Heart right ventricle (tissue), 16 donors: ENCODE measurements at regions not wholly inside any gene's neighbourhood (a gene's known extent, or its start where the extent isn't known, plus 50 kb on each side); places are given as distances from the start of the nearest gene placed in this dataset.
A peak's percentile ranks its signal among the peaks of the same experiment; 100 is the strongest.

Source experiments
- ATAC-seq, 8 donors: fragments of 200-7000 bp; cut with Tn5 transposase; one replicate each; pipeline ENCODE4 v1.9.1; 2020; ENCODE audit warnings: mild to moderate bottlenecking in 8 of 8, moderate library complexity in 8 of 8, moderate number of reproducible peaks in 1 of 8
- DNase-seq, 2 donors: peaks; one replicate each; pipeline ENCODE4 v3.0.0-alpha.2; 2020
- H3K27ac ChIP-seq, 10 donors: fragments of 200-600 bp; sonication (generic) in 2 of 10; one replicate each; pipeline versions ENCODE4 v1.5.0 to v1.8.0; 2020 to 2022; ENCODE audit warnings: mild to moderate bottlenecking in 3 of 10
- H3K27me3 ChIP-seq, 7 donors: fragments of 200-600 bp; one replicate each; pipeline ENCODE4 v1.8.0; 2021 to 2022; ENCODE audit warnings: mild to moderate bottlenecking in 2 of 7
- H3K36me3 ChIP-seq, 9 donors: fragments of 200-600 bp; sonication (generic) in 1 of 9; one replicate each; pipeline versions ENCODE4 v1.5.0 to v1.8.0; 2020 to 2022; ENCODE audit warnings: mild to moderate bottlenecking in 2 of 9
- H3K4me1 ChIP-seq, 9 donors: fragments of 200-600 bp; sonication (generic) in 1 of 9; one replicate each; pipeline versions ENCODE4 v1.5.0 to v1.8.0; 2020 to 2022; ENCODE audit warnings: mild to moderate bottlenecking in 4 of 9
- H3K4me3 ChIP-seq, 10 donors: fragments of 200-600 bp; sonication (generic) in 2 of 10; one replicate each; pipeline versions ENCODE4 v1.5.0 to v1.8.0; 2020 to 2022; ENCODE audit warnings: mild to moderate bottlenecking in 7 of 10, moderate library complexity in 2 of 10
- H3K9me3 ChIP-seq, 11 donors: fragments of 200-600 bp in 10 of 11; sonication (generic) in 2 of 11; one replicate each; pipeline versions ENCODE4 v1.5.0 to v1.8.0; 2013 to 2022; ENCODE audit warnings: mild to moderate bottlenecking in 2 of 11, control low read depth in 1 of 11, moderate library complexity in 1 of 11
- WGBS, 2 donors: extraction: QIAGEN DNeasy Blood & Tissue Kit; methylation state at CpG; one replicate each; pipeline ENCODE4 v1.1.7; 2013; ENCODE audit warnings: inconsistent platforms in 1 of 2; 5-methylcytosine and 5-hydroxymethylcytosine counted together
- intact Hi-C, 10 donors: fragments of 100-400 bp; cut with DNase I; formaldehyde crosslinking; loops; one replicate each; pipeline versions ENCODE4 v1.11.1 to v1.14.2; 2022
- TF ChIP-seq, protein P1 (sequence below), 9 donors: fragments of 200-600 bp; sonication (generic) in 2 of 9; IDR thresholded peaks; one replicate each; pipeline versions ENCODE4 v1.5.0 to v1.8.0; 2021 to 2022; ENCODE audit warnings: antibody characterized with exemption in 9 of 9, mild to moderate bottlenecking in 5 of 9, moderate library complexity in 1 of 9
- donor health status: Arrhythmogenic right ventricular cardiomyopathy.
- donor health status: ischemic (EF 13 %, LVEDD 7.1; RV severe dilation, severe dysfunction).
- donor health status: healthy with polysubstance abuse.
- donor health status: DM: no; HTN: yes; CAD: no.
- donor health status: DM: no; HTN: no; CAD: no.
- donor health status: ischemic (EF 25% LVEDD 6.9; RV normal size, moderate dysfunction).
- donor health status: ischemic (EF 25% LVEDD 5.7; RV mildly dilated, moderate dysfunction).
- donor health status: healthy.
- donor health status: DM: yes; HTN: yes; CAD: no.
- donor health status: Ischemic cardiomyopathy.
- donor health status: ischemic (EF 35%, LVEDD 5.7; RV mildly dilated, moderate dysfunction).
- donor health status: nonischemic (EF 11% LVEDD 7.7; RV severe dilation, severe dysfunction).
- donor health status: DM: yes; HTN: yes; CAD: no.
- donor health status: PGD.
- donor health status: ischemic (EF 29% LVEDD 5.4; RV normal size, mild dysfunction).
- donor health status: nonischemic (EF 23%, LVEDD 6.1; RV moderate dilation, normal function).

- intact Hi-C loops, result loop anchor here in 1 of 10 donors (10.0 kb wide), 1 partner anchor 665 kb away; no protein-coding TSS in a partner anchor
- 83 to 89% methylated on average over 2 of the region's 2 CpGs for WGBS, 2 donors
Measured at GRCh38 chr2:237020090-237020489, 65.6 kb upstream of the COPS8 start.

DNA sequence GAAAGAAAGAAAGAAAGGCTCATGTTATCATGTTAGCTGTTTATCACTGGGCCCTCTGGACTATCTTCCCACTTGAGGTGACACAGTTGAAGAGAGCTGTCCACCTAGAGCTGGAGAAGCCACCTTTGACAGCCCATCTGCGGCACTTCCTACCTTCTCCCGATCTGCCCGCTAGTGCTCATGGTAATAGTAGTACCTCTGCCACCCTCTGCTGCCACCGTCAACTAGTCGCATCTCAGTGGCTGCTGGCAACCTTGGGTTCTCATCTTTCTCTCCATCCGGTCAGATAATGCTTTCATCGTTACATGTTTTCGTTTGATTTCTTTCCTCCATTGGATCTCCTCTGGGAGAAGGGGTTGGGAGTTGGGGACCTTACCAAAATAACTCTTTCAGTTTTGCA, 63.2 kb upstream of the COPS8 start:
- no peak overlapping the region for H3K4me3 ChIP-seq
- intact Hi-C loops, result loop anchor here in 1 of 10 donors (10.0 kb wide), 1 partner anchor 668 kb away; no protein-coding TSS in a partner anchor
- WGBS, 2 donors, result 78 to 85% methylated on average over 8 of the region's 8 CpGs
- H3K4me1 ChIP-seq, result peaks cover 0 to 5% (median 0%) of the 10 kb centered on the region in 9 donors
- no peaks in the 10 kb centered on the region for H3K27me3 ChIP-seq
- no peak overlapping the region for H3K27ac ChIP-seq
- ATAC-seq (peak in 1 of 8 donors; percentile 34), DNase-seq (no peak)
- TF ChIP-seq, protein P1, sequence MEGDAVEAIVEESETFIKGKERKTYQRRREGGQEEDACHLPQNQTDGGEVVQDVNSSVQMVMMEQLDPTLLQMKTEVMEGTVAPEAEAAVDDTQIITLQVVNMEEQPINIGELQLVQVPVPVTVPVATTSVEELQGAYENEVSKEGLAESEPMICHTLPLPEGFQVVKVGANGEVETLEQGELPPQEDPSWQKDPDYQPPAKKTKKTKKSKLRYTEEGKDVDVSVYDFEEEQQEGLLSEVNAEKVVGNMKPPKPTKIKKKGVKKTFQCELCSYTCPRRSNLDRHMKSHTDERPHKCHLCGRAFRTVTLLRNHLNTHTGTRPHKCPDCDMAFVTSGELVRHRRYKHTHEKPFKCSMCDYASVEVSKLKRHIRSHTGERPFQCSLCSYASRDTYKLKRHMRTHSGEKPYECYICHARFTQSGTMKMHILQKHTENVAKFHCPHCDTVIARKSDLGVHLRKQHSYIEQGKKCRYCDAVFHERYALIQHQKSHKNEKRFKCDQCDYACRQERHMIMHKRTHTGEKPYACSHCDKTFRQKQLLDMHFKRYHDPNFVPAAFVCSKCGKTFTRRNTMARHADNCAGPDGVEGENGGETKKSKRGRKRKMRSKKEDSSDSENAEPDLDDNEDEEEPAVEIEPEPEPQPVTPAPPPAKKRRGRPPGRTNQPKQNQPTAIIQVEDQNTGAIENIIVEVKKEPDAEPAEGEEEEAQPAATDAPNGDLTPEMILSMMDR (IDR thresholded peaks at IDR 0.05), result peak in 2 of 9 donors; percentile 19 to 24
- H3K36me3 ChIP-seq, result no peaks in the 10 kb centered on the region
- H3K9me3 ChIP-seq, result peaks cover 0 to 7% (median 4%) of the 10 kb centered on the region in 11 donors

More at GRCh38 chr2:237020090-237020489, 65.6 kb upstream of the COPS8 start:
- no peak for DNase-seq
- H3K9me3 ChIP-seq, result peaks cover 0 to 7% (median 4%) of the 10 kb centered on the region in 11 donors
- no peak for ATAC-seq
- H3K4me3 ChIP-seq, result no peak overlapping the region
- H3K36me3 ChIP-seq, result no peaks in the 10 kb centered on the region
- no peaks in the 10 kb centered on the region for H3K27me3 ChIP-seq
- no peaks in the 10 kb centered on the region for H3K4me1 ChIP-seq
- H3K27ac ChIP-seq, result no peak overlapping the region
- TF ChIP-seq, protein P1 (IDR thresholded peaks at IDR 0.05), result no peak

DNA sequence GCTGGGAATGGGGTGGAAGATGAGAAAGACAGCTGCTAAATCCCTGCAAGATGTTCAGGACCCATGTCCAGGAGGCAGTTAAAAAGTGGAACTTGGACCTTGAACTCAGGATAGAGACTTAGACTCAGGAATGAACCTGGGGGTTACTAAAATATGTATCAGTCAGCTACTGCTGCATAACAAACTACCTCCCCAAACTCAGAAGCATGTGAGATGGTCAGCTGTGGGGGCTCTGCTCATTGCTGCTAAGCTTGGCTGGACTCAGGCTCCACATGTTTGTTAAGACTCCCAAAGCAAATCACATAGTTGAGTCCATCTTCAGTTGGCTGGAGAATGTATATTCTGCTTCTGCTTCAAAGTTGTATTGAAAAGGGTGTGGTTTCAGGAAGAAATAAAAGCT, 61.4 kb upstream of the COPS8 start:
- DNase-seq, result no peak
- Histone ChIP-seq H3K4me3 (no peak overlapping the region), H3K27ac (no peak overlapping the region), H3K36me3 (no peaks in the 10 kb centered on the region), H3K27me3 (no peaks in the 10 kb centered on the region), H3K9me3 (peaks cover 0 to 7% (median 4%) of the 10 kb centered on the region in 11 donors), H3K4me1 (peaks cover 0 to 5% (median 0%) of the 10 kb centered on the region in 9 donors)
- TF ChIP-seq, protein P1 (IDR thresholded peaks at IDR 0.05), result no peak
- no peak for ATAC-seq
- intact Hi-C loops, result loop anchor here in 1 of 10 donors (10.0 kb wide), 1 partner anchor 669 kb away; no protein-coding TSS in a partner anchor

DNA sequence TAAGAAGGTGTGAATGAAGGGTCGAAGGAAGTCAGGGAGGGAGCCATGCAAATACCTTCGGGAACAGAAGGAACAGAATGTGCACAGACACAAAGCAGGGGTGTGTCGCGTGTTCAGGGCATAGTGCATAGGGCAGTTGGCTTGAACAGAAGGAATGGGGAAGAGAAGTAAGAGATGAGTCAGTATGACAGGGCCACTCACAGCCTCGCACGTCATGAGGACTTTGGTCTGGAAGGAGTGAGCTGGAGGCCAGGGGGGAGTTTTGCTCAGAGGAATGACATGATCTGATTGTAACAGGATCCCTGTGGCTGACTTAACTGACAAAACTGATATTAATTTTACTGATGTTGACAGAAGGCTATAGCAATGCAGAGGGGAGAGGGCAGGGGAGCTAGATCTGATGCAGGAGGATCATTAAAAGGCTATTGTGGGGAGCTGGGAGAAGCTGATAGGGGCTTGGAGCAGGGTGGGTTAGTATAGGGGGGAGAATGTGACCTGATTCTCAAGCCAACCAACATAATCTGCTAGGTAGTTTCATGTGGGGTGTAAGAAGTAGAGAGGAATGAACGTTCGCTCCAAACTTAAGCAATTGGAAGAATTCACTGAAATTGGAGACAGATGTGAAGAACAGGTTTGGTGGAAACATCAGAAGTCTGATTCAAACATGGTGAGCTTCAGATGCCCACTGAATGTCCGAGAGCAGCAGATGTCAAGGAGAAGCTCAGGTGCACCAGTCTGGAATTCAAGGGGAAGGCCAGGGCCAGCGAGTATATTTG, 60.4 kb upstream of the COPS8 start:
- peaks cover 0 to 7% (median 4%) of the 10 kb centered on the region in 11 donors for H3K9me3 ChIP-seq
- no peaks in the 10 kb centered on the region for H3K27me3 ChIP-seq
- H3K4me1 ChIP-seq, result peaks cover 0 to 5% (median 0%) of the 10 kb centered on the region in 9 donors
- 92 to 93% methylated on average over 10 of the region's 10 CpGs for WGBS, 2 donors
- peak overlapping the region in 1 of 10 donors; percentile 12 for H3K27ac ChIP-seq
- intact Hi-C loops, result loop anchor here in 8 of 10 donors (5.0 to 10.0 kb wide), 5 partner anchors 453 to 673 kb away; partner anchors contain the start of gene ACKR3 (in 4 of the 8)
- no peaks in the 10 kb centered on the region for H3K36me3 ChIP-seq
- TF ChIP-seq, protein P1 (IDR thresholded peaks at IDR 0.05), result no peak
- H3K4me3 ChIP-seq, result no peak overlapping the region
- ATAC-seq, result peak in 2 of 8 donors; percentile 10 to 40
- DNase-seq, result no peak
